ENCODE measurements at regions not wholly inside any gene's neighbourhood (a gene's known extent, or its start where the extent isn't known, plus 50 kb on each side); places are given as distances from the start of the nearest gene placed in this dataset.

- DNase-seq (ENCODE audit: low read depth in 2 of 3, low spot score in 1 of 3): no peak
Observed at GRCh38 chr20:48212806-48213509, 427.7 kb upstream of the SULF2 start.

GRCh38 chr20:48211847-48212246, 426.6 kb upstream of the SULF2 start:
- DNase-seq (ENCODE audit: low read depth in 2 of 3, low spot score in 1 of 3): no peak

GRCh38 chr20:48211238-48211637, 426.0 kb upstream of the SULF2 start:
- no peak for DNase-seq (ENCODE audit: low read depth in 2 of 3, low spot score in 1 of 3)

GRCh38 chr20:48210111-48211027, 425.1 kb upstream of the SULF2 start:
- no peak for DNase-seq (ENCODE audit: low read depth in 2 of 3, low spot score in 1 of 3)

DNA sequence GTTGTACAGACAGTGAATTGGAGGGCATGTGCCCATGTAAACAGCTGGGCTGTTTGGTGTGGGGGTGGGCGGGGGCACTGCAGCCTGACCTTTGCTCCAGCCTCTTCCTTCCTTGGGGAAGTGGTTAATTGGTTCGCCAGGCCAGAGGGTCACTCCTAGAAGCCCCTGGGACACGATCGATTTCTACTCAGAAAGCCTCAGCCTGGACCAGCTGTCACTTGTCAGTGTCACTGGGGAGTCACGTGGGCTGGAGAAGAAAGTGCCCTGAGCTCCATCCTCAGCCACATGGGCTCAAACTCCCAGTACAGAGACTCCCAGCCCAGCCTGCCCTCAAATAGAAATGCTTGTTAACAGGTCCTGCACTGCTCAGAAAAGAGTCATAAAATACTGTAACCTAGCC, 423.8 kb upstream of the SULF2 start:
- DNase-seq (ENCODE audit: low read depth in 2 of 3, low spot score in 1 of 3): no peak

GRCh38 chr20:48208176-48208575, 422.9 kb upstream of the SULF2 start:
- DNase-seq (ENCODE audit: low read depth in 2 of 3, low spot score in 1 of 3): no peak

DNA sequence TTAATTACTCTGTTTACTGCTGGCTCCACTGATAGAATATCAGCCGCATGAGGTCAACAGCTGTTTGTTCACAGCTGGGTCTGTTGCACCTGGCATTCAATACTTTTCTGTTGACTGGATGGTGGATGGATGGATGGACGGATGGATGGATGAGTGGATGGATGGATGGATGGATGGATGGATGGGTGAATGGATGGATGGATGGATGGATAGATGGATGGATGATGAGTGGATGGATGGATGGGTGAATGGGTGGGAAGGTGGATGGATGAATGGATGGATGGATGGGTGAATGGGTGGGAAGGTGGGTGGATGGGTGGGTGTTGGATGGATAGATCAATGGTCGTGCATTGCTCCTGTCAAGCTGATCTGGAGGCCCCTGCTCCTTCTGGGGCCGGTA, 422.2 kb upstream of the SULF2 start:
- DNase-seq (ENCODE audit: low read depth in 2 of 3, low spot score in 1 of 3): no peak

GRCh38 chr20:48205786-48206185, 420.5 kb upstream of the SULF2 start:
- DNase-seq (ENCODE audit: low read depth in 2 of 3, low spot score in 1 of 3): no peak

DNA sequence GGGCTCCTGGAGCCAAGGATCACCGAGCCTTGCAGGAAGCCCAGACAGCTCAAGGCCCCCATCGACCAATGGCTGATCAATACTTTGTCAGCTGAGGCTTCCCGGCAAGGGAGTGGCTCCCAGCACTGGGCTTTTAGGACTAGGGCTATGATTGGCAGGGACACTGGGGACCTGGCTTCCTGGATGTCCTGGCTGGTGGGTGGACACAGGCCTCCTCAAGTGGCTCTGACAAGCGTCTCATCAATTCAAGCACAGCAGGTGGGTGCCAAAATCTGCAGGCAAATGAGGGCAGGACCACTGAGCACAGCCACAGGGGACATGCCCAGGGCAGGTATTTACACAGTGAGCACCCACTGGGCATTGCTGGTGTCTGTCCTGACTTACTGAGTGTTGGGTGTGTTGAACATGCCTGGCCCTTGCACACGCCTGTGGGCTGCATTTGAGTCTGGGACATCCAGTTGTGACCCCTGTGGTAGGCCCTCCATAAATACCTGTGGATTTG, 420.1 kb upstream of the SULF2 start:
- no peak for DNase-seq (ENCODE audit: low read depth in 2 of 3, low spot score in 1 of 3)

GRCh38 chr20:48204499-48204898, 419.2 kb upstream of the SULF2 start:
- no peak for DNase-seq (ENCODE audit: low read depth in 2 of 3, low spot score in 1 of 3)

- no peak for DNase-seq (ENCODE audit: low read depth in 2 of 3, low spot score in 1 of 3)
Observed at GRCh38 chr20:48203252-48203651, 418.0 kb upstream of the SULF2 start.

GRCh38 chr20:48202334-48203113, 417.2 kb upstream of the SULF2 start:
- no peak for DNase-seq (ENCODE audit: low read depth in 2 of 3, low spot score in 1 of 3)

- DNase-seq (ENCODE audit: low read depth in 2 of 3, low spot score in 1 of 3): no peak
Observed at GRCh38 chr20:48201885-48202284, 416.6 kb upstream of the SULF2 start.

GRCh38 chr20:48201188-48201587, 415.9 kb upstream of the SULF2 start:
- no peak for DNase-seq (ENCODE audit: low read depth in 2 of 3, low spot score in 1 of 3)

DNA sequence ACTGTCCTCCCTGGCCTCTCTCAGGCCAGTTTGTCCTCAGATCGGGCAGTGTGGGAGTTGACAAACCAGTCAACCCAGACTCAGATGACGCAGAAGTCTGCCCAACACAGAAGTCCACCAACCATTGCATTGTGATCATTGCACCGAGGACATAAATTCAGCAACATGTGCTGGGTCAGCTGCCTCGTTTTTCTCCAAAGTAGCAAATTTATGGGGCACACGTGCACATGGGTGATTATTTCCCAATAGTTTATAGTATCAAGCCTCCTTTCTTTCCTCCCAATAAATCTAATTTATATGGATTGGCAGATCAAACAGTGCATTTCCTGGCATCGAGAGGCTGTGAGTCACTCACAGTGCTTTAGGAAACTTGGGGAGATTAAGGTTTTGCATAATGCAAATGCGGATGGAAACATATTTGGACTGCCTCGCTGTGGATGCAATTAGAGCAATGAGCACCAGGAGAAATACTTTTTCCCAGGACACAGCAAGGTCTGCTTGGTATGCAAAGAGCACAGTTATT, 413.7 kb upstream of the SULF2 start:
- DNase-seq (ENCODE audit: low read depth in 2 of 3, low spot score in 1 of 3): no peak

GRCh38 chr20:48197066-48197465, 411.8 kb upstream of the SULF2 start:
- no peak for DNase-seq (ENCODE audit: low read depth in 2 of 3, low spot score in 1 of 3)

DNA sequence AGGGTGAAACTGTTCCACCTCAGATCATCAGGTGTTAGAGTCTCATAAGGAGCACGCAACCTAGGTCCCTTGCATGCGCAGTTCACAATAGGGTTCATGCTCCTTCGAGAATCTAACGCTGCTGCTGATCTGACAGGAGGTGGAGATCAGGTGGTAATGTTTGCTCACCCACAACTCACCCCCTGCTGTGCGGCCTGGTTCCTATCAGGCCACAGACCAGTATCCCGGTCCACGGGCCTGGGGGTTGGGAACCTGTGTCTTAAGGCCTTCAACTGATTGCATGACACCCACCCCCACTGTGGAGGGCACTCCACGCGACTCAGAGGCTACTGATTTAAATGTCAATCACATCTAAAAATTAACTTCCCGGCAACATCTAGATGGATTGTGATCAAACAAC, 411.2 kb upstream of the SULF2 start:
- DNase-seq (ENCODE audit: low read depth in 2 of 3, low spot score in 1 of 3): no peak

- no peak for DNase-seq (ENCODE audit: low read depth in 2 of 3, low spot score in 1 of 3)
Observed at GRCh38 chr20:48196001-48196400, 410.7 kb upstream of the SULF2 start.

DNA sequence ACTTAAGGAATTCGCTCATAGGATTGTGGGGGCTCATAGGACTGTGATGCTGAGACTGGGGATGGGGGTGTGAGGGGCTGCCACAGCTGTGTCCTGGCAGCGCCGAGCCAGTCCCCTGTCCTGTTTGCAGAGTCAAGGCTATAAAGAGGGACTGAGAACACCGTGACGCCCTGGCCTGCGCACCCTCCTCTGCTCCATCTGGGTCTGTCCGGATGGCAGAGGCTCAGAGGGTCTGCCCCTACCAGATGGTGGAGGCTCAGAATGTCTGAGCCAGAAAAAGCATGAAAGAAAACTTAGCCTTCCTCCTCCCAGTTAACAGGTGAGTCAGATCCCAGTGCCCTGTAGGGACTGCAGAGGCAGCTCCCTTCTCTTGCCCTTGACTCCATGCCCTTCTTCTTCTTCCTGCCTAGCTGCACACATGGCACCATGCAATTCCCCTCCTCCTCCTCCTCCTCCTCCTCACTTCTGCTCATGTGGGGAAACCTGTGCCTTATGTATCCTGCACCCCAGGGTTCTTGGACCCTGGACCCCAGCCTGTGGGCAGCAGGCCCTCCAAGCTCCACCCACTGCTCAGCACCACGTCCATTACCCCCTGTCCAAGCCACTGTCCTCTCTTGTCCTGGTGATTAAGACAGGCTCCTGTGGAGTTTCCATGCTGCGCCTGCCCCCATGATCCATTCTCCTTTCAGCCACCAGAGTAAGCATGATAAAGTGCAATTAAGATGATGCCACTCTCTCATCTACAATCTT, 410.0 kb upstream of the SULF2 start:
- DNase-seq (ENCODE audit: low read depth in 2 of 3, low spot score in 1 of 3): no peak

DNA sequence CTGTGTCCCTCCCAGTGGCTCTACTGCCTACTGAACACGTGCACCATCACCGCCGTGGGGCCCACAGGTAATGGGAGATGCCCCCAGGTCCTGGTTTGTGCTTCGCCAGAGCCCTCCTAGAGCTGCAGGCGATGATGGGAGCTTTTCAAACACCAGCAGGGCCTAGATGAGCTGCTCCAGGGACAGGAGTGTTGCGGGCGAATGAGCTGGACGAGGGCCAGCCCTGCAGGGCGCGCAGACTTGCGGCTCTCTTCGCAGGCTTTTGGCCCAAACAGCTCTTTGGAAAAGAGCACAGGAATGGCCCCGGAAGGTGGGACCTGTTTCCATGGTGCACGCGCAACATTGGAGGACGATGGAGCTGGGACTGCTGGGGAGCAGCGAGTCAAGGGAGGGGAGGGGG, 409.3 kb upstream of the SULF2 start:
- DNase-seq (ENCODE audit: low read depth in 2 of 3, low spot score in 1 of 3): no peak
